K562 (cell line): ENCODE measurements at regions not wholly inside any gene's neighbourhood (a gene's known extent, or its start where the extent isn't known, plus 50 kb on each side); places are given as distances from the start of the nearest gene placed in this dataset.

Source experiments
- ESRRA ChIP-seq: fragments of 450-650 bp; IDR thresholded peaks from 2 replicates; pipeline ENCODE4 v1.6.1; 2014; ENCODE audit warnings: low read depth, mild to moderate bottlenecking, moderate library complexity, borderline replicate concordance
- POLR2AphosphoS2 ChIP-seq: IDR thresholded peaks from 2 replicates; pipeline ENCODE4 v1.6.1; 2012; ENCODE audit warnings: low read length, improper control_type of control experiment

GRCh38 chr4:114296126-114296525, 302.5 kb upstream of the UGT8 start:
- TF ChIP-seq ESRRA (no peak), POLR2AphosphoS2 (no peak)
